KBM-7 (cell line): ENCODE measurements at regions not wholly inside any gene's neighbourhood (a gene's known extent, or its start where the extent isn't known, plus 50 kb on each side); places are given as distances from the start of the nearest gene placed in this dataset.

ENCODE experiments used
- DNase-seq: peaks from one replicate; pipeline ENCODE4 v3.0.0-alpha.2; 2015
- in situ Hi-C: fragments of 300-500 bp; cut with MboI; formaldehyde crosslinking; loops from 2 replicates; pipeline ENCODE4 v1.14.3; 2020; ENCODE audit warnings: low sequenced_read_pairs, low pct_unique_long_range_greater_than_20kb, mixed read lengths

GRCh38 chr14:57943541-57943940, 77.6 kb upstream of the SLC35F4 start:
- in situ Hi-C loops, result no loop called here
- DNase-seq, result no peak

GRCh38 chr14:57943038-57943437, 77.1 kb upstream of the SLC35F4 start:
- in situ Hi-C loops, result no loop called here
- DNase-seq, result no peak

GRCh38 chr14:57939084-57939483, 73.2 kb upstream of the SLC35F4 start:
- in situ Hi-C loops, result no loop called here
- no peak for DNase-seq

- in situ Hi-C loops, result no loop called here
- no peak for DNase-seq
Measured at GRCh38 chr14:57938533-57938932, 72.6 kb upstream of the SLC35F4 start.

GRCh38 chr14:57937676-57938075, 71.8 kb upstream of the SLC35F4 start:
- in situ Hi-C loops, result no loop called here
- DNase-seq, result no peak

- in situ Hi-C loops, result no loop called here
- DNase-seq, result no peak
Measured at GRCh38 chr14:57933349-57933748, 67.5 kb upstream of the SLC35F4 start.

GRCh38 chr14:57930241-57930975, 64.5 kb upstream of the SLC35F4 start:
- in situ Hi-C loops, result no loop called here
- DNase-seq, result no peak

GRCh38 chr14:57928732-57929131, 62.8 kb upstream of the SLC35F4 start:
- peak; percentile 88 for DNase-seq
- in situ Hi-C loops, result no loop called here

- DNase-seq, result no peak
- in situ Hi-C loops, result no loop called here
Measured at GRCh38 chr14:57921377-57921776, 55.5 kb upstream of the SLC35F4 start.

- no peak for DNase-seq
- in situ Hi-C loops, result no loop called here
Measured at GRCh38 chr14:57918791-57919190, 52.9 kb upstream of the SLC35F4 start.
